ENCODE measurements at regions not wholly inside any gene's neighbourhood (a gene's known extent, or its start where the extent isn't known, plus 50 kb on each side); places are given as distances from the start of the nearest gene placed in this dataset.

GRCh38 chr5:167402671-167403070 lies 888.8 kb upstream of the WWC1 start:
- DNase-seq, result no peak
- no peaks in the 10 kb centered on the region for H3K36me3 Mint-ChIP-seq
- Histone ChIP-seq H2AFZ (ENCODE audit: insufficient read depth, low read depth, low read length, poor library complexity, severe bottlenecking) (no peak overlapping the region), H3K27ac (ENCODE audit: low read depth in 1 of 2, low read length in 2 of 2) (no peak overlapping the region), H4K20me1 (ENCODE audit: insufficient read depth, low read length) (no peaks in the 10 kb centered on the region), H3K4me1 (ENCODE audit: control insufficient read depth in 1 of 2, insufficient read depth in 2 of 2, low read length in 2 of 2) (no peaks in the 10 kb centered on the region), H3K9ac (ENCODE audit: insufficient read depth, low read length, poor library complexity, severe bottlenecking) (no peak overlapping the region), H3K4me2 (replicated peaks; ENCODE audit: extremely low read depth, low read length, poor library complexity, severe bottlenecking) (no peak overlapping the region), H3K36me3 (replicated peaks in 1 of 2; ENCODE audit: control insufficient read depth in 1 of 2, insufficient read depth in 2 of 2, low read length in 2 of 2) (no peaks in the 10 kb centered on the region), H3K4me3 (replicated peaks in 1 of 3; ENCODE audit: low read depth in 2 of 3, low read length in 3 of 3) (no peak overlapping the region), H3K27me3 (ENCODE audit: control insufficient read depth in 2 of 2, insufficient read depth in 2 of 2, low read length in 2 of 2) (no peaks in the 10 kb centered on the region), H3K79me2 (ENCODE audit: insufficient read depth, low read length) (no peaks in the 10 kb centered on the region), H3K9me3 (replicated peaks in 1 of 2; ENCODE audit: control insufficient read depth in 1 of 2, insufficient read depth in 1 of 2, low read length in 2 of 2) (no peaks in the 10 kb centered on the region)
- TF ChIP-seq CTCF (IDR thresholded peaks at IDR 0.05), result no peak
- no peak overlapping the region for H3K4me3 Mint-ChIP-seq
- H3K27ac Mint-ChIP-seq, result no peak overlapping the region
- no CpG with 5 or more reads among the region's 2 CpGs for WGBS (ENCODE audit: insufficient coverage)
- H3K4me1 Mint-ChIP-seq, result no peaks in the 10 kb centered on the region
- H3K9me3 Mint-ChIP-seq, result peaks cover 0 to 3% (median 0%) of the 10 kb centered on the region in 7 donors
- intact Hi-C loops (cut with micrococcal nuclease), result no loop called here
- H3K27me3 Mint-ChIP-seq (ENCODE audit: low read depth in 3 of 3), result peaks cover 0 to 2% (median 0%) of the 10 kb centered on the region in 3 donors

- H3K4me1 Mint-ChIP-seq, result no peaks in the 10 kb centered on the region
Observed at GRCh38 chr5:167406513-167406912, 884.9 kb upstream of the WWC1 start.

More at GRCh38 chr5:167406513-167406912, 884.9 kb upstream of the WWC1 start:
- H3K36me3 Mint-ChIP-seq, result no peaks in the 10 kb centered on the region
- H3K27me3 Mint-ChIP-seq (ENCODE audit: low read depth in 3 of 3), result no peaks in the 10 kb centered on the region
- Histone ChIP-seq H3K4me3 (replicated peaks in 1 of 3; ENCODE audit: low read depth in 2 of 3, low read length in 3 of 3) (no peak overlapping the region), H3K36me3 (replicated peaks in 1 of 2; ENCODE audit: control insufficient read depth in 1 of 2, insufficient read depth in 2 of 2, low read length in 2 of 2) (no peaks in the 10 kb centered on the region), H3K9me3 (replicated peaks in 1 of 2; ENCODE audit: control insufficient read depth in 1 of 2, insufficient read depth in 1 of 2, low read length in 2 of 2) (no peaks in the 10 kb centered on the region), H3K4me2 (replicated peaks; ENCODE audit: extremely low read depth, low read length, poor library complexity, severe bottlenecking) (no peak overlapping the region), H2AFZ (ENCODE audit: insufficient read depth, low read depth, low read length, poor library complexity, severe bottlenecking) (no peak overlapping the region), H3K79me2 (ENCODE audit: insufficient read depth, low read length) (no peaks in the 10 kb centered on the region), H4K20me1 (ENCODE audit: insufficient read depth, low read length) (no peaks in the 10 kb centered on the region), H3K4me1 (ENCODE audit: control insufficient read depth in 1 of 2, insufficient read depth in 2 of 2, low read length in 2 of 2) (no peaks in the 10 kb centered on the region), H3K27ac (ENCODE audit: low read depth in 1 of 2, low read length in 2 of 2) (no peak overlapping the region), H3K27me3 (ENCODE audit: control insufficient read depth in 2 of 2, insufficient read depth in 2 of 2, low read length in 2 of 2) (no peaks in the 10 kb centered on the region), H3K9ac (ENCODE audit: insufficient read depth, low read length, poor library complexity, severe bottlenecking) (no peak overlapping the region)
- no peak for DNase-seq
- peaks cover 0 to 3% (median 0%) of the 10 kb centered on the region in 7 donors for H3K9me3 Mint-ChIP-seq
- H3K4me3 Mint-ChIP-seq, result no peak overlapping the region
- H3K27ac Mint-ChIP-seq, result no peak overlapping the region
- intact Hi-C loops (cut with micrococcal nuclease), result no loop called here
- no peak for TF ChIP-seq CTCF (IDR thresholded peaks at IDR 0.05)

Data from CD14-positive monocyte (primary cell).